ENCODE measurements at regions not wholly inside any gene's neighbourhood (a gene's known extent, or its start where the extent isn't known, plus 50 kb on each side); places are given as distances from the start of the nearest gene placed in this dataset.
"Not testable (repeated sequence)": the region's sequence is repeated elsewhere in the genome, so short reads cannot be mapped to it uniquely, and the experiment has no call there.

DNA sequence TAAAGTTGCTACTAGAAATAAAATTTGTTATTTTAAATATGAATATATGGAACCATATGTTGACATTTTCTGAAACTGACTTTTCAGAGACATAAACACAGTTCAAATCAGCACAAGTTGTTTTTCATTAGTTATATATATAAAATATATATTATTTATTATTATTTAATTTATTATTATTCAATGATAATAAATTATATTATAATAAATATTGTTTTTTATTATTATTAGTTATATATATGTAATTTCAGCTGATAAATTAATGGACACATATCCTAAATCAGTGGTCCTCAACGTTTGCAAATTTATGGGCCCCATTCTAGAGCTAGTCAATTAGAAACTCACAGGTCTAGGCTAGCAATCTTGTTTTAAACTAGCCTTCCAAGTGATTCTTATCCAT is 809.3 kb downstream of the C4orf33 start:
- DNase-seq, result no peak

DNA sequence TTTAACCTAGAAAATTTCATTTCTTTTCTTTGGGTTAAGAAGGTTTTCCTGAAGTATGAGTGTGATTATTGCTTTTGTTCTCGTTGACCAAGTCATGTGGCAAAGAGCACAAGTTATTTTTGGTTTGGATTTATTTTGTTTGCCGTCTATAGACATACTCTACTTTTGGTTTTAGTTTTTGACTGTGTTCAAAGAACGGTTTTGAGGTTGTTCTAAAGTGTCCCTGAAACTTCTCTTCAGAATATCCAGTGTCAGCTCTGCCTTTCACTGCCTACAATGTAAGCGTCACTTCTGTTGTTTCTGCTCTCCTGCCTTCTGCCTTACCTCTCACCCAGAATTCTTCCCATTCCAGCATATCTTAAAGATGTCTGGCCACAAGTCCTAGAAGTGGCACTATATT is 812.2 kb downstream of the C4orf33 start:
- no peak for DNase-seq

DNA sequence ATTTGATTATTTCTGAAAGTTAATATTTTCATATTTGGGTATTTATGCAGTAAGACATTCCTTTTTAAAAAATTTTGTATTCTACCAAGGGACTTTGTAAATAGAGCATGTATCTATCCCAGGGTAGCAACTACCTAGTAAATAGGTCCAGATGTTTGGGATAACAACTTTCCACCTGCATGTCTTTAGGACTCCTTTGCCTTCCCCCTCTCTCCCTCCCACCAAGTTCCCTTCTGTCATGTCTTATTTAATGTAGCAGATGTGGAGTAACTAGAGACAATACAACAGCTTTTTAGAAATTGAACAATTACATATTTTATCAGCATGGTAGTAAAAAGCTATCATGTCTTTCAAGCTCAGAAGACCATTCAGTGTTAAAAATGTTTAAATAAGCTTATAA is 821.0 kb downstream of the C4orf33 start:
- DNase-seq, result no peak

- DNase-seq, result no peak
Observed at GRCh38 chr4:129917651-129918050, 821.7 kb downstream of the C4orf33 start.

DNA sequence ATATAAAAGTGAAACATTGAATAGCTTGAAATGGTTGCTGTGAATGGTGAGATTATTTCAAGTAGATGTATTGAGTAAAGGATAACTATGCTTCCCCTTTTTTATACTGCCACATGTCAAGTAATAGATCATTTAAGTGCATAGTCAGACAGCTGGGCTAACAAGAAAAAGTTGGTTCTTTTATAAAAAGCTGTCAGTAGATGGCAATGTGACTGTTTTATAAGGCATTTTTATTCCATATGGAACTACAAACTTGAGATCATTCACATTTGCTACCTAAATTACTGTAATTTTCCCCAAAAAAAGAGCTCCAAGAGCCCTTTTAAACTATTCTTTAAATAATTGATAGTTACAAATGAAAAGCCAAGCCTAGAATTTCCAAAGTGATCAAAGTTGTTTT is 831.0 kb downstream of the C4orf33 start:
- DNase-seq, result no peak

DNA sequence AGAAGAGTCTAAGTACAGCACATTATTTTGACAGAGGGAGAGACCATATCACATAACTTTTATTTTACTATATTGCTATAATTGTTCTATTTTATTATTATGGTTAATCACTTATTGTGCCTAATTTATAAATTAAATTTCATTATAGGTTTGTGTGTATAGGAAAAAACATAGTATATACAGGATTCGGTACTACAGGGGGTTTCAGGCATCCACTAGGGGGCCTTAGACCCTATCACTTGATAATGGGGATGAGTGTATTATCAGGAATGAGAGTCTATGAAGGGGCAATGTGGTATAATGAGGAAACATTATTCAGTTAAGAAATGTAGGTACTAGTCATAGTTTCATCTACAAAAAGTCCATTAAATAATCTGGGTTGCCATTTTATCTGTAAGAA is 833.1 kb downstream of the C4orf33 start:
- DNase-seq, result no peak

- no peak for DNase-seq
Observed at GRCh38 chr4:129929984-129930383, 834.0 kb downstream of the C4orf33 start.

DNA sequence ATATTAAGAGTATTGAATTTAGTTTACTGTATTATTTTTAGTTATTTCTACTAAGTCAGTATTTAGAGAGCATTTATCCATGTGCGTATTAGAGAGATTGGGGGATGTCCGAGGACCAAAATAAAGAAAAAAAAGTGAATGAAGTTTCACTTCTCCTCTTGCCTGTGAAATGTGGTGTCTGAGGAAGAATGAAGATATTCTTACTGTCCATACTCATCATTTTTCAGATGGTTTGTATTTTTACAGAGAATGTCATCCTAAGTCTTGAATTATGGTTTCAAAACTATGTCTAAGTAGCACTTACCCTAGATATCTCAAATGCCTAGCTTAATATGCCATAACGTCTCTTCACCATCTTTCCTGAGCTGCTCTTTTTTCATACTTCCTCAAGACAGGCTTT is 854.3 kb downstream of the C4orf33 start:
- no peak for DNase-seq

DNA sequence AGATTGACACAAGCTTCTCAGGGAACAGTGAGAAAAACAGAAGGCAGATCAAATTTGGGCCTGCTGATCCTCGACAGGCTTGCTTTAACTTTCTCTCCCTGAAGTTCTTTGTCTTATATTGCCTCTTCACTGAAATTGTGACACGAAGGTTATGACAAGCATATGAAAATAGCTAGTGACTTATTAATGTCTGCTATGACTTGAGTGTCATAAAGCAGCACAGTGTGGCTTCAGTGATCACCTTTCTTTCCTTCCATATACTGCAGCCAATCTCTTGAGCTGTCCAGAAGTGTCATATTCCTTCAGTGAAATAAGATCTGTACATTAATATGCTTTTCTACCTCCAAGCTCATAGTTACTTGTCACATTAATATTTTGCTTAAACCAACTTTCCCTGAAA is 870.2 kb downstream of the C4orf33 start:
- DNase-seq, result no peak

DNA sequence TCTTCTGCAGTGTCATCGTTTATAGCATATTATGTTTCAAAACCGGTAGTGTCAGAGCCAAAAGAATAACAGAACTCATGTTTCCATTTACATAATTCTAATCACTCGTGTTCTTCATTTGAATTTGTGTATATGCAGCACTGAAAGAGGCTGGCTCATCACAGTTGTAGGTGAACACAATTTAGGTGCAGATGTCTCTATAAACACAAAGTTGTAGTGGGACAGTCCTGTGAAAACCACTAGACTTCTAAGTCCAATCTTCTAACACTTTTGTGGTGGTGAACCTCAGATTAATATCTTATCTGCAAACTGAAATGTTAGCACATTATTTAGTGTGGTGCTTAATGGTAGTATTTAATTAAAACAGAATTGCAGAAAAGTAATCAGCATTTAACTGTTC is 872.4 kb downstream of the C4orf33 start:
- DNase-seq, result no peak

DNA sequence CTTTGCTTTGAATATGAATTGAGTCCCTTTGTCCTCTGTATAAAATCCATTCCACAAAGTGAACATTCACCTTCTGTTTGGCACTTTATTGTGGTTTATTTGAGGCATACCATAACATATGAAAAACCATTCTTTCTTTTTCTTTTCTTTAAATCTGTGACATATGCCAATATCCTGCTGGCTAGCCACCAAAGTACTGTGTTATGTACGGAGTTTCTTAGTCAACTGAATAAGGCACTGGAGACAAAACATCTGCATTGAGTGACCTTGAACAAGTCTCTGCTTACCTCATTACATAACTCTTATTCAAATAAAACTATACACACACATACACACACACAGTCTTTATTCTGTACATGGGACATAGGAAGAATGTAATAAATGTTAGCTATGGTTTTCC is 872.8 kb downstream of the C4orf33 start:
- DNase-seq, result no peak

- DNase-seq, result no peak
Observed at GRCh38 chr4:129970801-129971200, 874.8 kb downstream of the C4orf33 start.

GRCh38 chr4:129971419-129971818 is 875.5 kb downstream of the C4orf33 start:
- no peak for DNase-seq

DNA sequence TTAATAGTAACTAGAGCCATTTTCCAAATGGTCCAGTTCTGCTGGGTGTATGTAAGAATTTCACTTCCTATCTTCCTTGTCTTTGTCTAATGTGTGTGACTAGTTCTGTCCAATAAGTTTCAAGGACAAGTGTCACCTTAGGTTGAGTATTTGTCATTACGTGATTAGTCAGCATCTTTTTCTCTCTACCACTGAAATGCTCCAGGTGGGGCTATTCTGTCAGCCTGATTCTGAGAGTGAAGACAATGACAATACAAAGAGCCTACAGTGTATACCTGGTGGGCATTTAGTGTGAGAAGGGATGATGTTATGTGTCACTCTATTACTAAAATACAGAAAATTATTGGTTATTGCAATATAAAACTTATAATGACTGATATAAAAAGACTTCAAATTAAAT is 876.3 kb downstream of the C4orf33 start:
- no peak for DNase-seq

DNA sequence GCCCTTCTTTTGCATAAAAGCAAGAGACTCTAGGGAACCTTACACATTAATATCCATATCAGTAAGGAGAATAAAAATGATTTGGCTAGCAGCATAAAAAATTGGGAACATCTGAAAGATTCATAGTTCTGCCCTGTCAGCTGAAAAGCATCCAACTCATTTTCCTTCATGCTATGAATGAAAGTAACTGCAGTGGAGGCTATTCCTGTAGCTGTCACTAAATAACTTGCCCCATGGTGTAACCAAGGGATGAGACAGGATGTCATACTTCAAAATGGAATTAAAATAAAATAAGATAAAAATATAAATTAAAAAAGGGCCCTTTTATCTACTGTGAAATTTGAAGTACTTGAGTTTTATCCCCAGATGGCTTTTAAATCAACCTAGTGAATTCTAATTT is 878.8 kb downstream of the C4orf33 start:
- no peak for DNase-seq

- no peak for DNase-seq
Observed at GRCh38 chr4:129978315-129978714, 882.4 kb downstream of the C4orf33 start.

- DNase-seq, result no peak
Observed at GRCh38 chr4:129988957-129989356, 893.0 kb downstream of the C4orf33 start.

- no peak for DNase-seq
Observed at GRCh38 chr4:129994715-129995114, 898.8 kb downstream of the C4orf33 start.

GRCh38 chr4:129998436-129999150 is 902.6 kb downstream of the C4orf33 start:
- no peak for DNase-seq

GRCh38 chr4:129999156-129999555 is 903.2 kb downstream of the C4orf33 start:
- no peak for DNase-seq

- DNase-seq, result no peak
Observed at GRCh38 chr4:130008461-130008860, 912.5 kb downstream of the C4orf33 start.

DNA sequence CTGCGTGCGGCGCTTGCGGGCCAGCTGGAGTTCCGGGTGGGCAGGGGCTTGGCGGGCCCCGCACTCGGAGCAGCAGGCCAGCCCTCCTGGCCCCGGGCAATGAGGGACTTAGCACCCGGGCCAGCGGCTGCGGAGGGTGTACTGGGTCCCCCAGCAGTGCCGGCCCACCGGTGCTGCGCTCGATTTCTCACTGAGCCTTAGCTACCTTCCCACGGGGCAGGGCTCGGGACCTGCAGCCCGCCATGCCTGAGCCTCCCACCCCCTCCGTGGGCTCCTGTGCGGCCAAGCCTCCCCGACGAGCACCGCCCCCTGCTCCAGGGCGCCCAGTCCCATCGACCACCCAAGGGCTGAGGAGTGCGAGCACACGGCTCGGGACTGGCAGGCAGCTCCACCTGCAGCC is 916.9 kb downstream of the C4orf33 start:
- DNase-seq, result not testable (repeated sequence)

DNA sequence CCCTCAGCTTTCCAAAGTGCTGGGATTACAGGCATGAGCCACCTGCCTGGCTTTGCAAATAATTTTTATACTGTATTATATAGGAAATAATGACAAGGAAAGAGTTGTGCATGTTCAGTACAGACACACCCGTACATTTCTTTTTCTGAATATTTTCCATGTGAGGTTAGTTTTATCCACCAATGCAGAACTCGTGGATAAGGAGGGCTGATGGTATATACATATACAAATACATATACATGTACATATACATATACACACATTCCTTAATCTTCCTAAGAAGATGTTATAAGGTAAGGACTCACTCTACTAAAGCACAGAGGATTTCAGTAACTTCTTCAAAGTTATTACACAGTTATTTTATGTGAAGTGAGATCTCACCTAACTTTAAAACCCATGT is 925.8 kb downstream of the C4orf33 start:
- DNase-seq, result no peak

GRCh38 chr4:130023088-130023487 is 927.1 kb downstream of the C4orf33 start:
- no peak for DNase-seq

- DNase-seq, result no peak
Observed at GRCh38 chr4:130025701-130026100, 929.7 kb downstream of the C4orf33 start.

DNA sequence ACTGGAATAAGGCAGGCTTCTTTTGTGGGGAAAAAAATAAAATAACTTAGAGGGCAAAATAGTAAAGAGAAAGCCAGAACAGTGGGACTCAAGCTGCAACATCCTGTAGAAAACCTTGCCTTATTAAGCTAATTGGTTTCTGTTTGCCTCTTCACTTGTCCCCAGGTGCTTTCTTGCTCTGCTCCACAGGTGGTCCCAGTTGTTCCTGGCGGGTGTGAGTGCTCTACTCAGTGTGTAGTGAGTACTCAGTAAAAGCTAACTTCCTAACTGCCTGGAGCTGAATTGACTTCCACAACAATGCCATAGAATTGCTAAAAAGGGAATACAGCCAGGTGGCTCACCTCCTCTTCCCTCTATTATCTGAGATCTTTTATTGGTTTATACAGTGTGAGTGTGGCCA is 930.2 kb downstream of the C4orf33 start:
- DNase-seq, result no peak
